ENCODE measurements at regions not wholly inside any gene's neighbourhood (a gene's known extent, or its start where the extent isn't known, plus 50 kb on each side); places are given as distances from the start of the nearest gene placed in this dataset.
A peak's percentile ranks its signal among the peaks of the same experiment; 100 is the strongest.

DNA sequence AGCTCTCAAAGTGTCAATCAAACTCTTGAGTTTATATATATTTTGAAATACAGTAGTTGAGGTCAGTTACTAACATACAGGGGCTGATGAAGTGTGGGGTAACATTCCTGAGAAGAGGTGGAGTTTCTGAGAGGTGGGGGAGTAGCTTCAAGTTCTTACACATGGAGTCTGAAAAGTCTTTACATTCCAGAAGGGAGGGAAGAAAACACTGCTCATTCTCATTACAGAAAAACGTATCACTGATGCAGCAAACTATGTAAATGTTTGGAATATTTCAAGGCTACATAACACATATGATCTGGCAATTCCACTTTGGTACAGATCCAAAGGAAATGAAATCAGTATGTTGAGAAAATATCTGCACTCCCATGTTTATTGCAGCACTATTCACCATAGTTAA is 1065.8 kb upstream of the B3GALT2 start:
- no peak overlapping the region for H3K4me3 Mint-ChIP-seq
- no peak for DNase-seq (ENCODE audit: low spot score in 2 of 2)

DNA sequence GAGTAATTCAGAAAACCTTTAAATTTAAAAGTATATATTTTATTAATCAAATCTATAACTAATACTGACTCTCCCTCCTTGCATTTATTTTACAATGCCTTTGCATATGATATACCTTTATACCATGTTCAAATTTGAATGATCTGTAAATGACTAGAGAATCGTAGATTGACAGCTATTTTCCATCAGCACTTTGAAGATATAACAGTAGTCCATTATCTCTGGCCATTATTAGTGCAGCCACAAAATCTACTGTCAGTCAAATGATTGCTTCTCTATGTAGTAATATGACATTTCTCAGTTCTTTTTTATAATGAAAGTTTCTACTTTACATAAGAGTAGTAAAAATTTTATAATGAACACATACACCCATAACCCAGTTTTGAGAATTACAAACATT is 1054.8 kb upstream of the B3GALT2 start:
- DNase-seq (ENCODE audit: low spot score in 2 of 2) (no peak), ATAC-seq (replicated peaks; ENCODE audit: extremely low read depth, poor library complexity, severe bottlenecking) (no peak)
- Mint-ChIP-seq H3K27ac (ENCODE audit: low read depth) (no peak overlapping the region), H3K9me3 (no peaks in the 10 kb centered on the region), H3K4me1 (no peaks in the 10 kb centered on the region), H3K27me3 (no peaks in the 10 kb centered on the region), H3K4me3 (no peak overlapping the region), H3K36me3 (ENCODE audit: insufficient read depth) (no peaks in the 10 kb centered on the region)

More for the DNA sequence above, 1065.8 kb upstream of the B3GALT2 start:
- H3K27me3 Mint-ChIP-seq: no peaks in the 10 kb centered on the region
- no peaks in the 10 kb centered on the region for H3K36me3 Mint-ChIP-seq (ENCODE audit: insufficient read depth)
- H3K27ac Mint-ChIP-seq (ENCODE audit: low read depth): no peak overlapping the region
- H3K4me1 Mint-ChIP-seq: no peaks in the 10 kb centered on the region
- no peaks in the 10 kb centered on the region for H3K9me3 Mint-ChIP-seq
- ATAC-seq (replicated peaks; ENCODE audit: extremely low read depth, poor library complexity, severe bottlenecking): no peak

- Mint-ChIP-seq H3K9me3 (no peaks in the 10 kb centered on the region), H3K4me1 (no peaks in the 10 kb centered on the region)
Observed at GRCh38 chr1:194233069-194233468, 1046.7 kb upstream of the B3GALT2 start.

GRCh38 chr1:194230351-194231144 is 1044.1 kb upstream of the B3GALT2 start:
- Mint-ChIP-seq H3K27ac (ENCODE audit: low read depth) (no peak overlapping the region), H3K9me3 (no peaks in the 10 kb centered on the region), H3K4me1 (peaks cover 7% of the 10 kb centered on the region), H3K36me3 (ENCODE audit: insufficient read depth) (no peaks in the 10 kb centered on the region), H3K4me3 (no peak overlapping the region), H3K27me3 (no peaks in the 10 kb centered on the region)
- ATAC-seq (replicated peaks; ENCODE audit: extremely low read depth, poor library complexity, severe bottlenecking): no peak
- DNase-seq (ENCODE audit: low spot score in 2 of 2): no peak

More at GRCh38 chr1:194233069-194233468, 1046.7 kb upstream of the B3GALT2 start:
- Mint-ChIP-seq H3K4me3 (no peak overlapping the region), H3K36me3 (ENCODE audit: insufficient read depth) (no peaks in the 10 kb centered on the region), H3K27me3 (no peaks in the 10 kb centered on the region), H3K27ac (ENCODE audit: low read depth) (no peak overlapping the region)
- DNase-seq (ENCODE audit: low spot score in 2 of 2) (no peak), ATAC-seq (replicated peaks; ENCODE audit: extremely low read depth, poor library complexity, severe bottlenecking) (no peak)

GRCh38 chr1:194228427-194228826 is 1042.0 kb upstream of the B3GALT2 start:
- Mint-ChIP-seq H3K27me3 (no peaks in the 10 kb centered on the region), H3K36me3 (ENCODE audit: insufficient read depth) (no peaks in the 10 kb centered on the region), H3K4me3 (no peak overlapping the region), H3K9me3 (no peaks in the 10 kb centered on the region), H3K27ac (ENCODE audit: low read depth) (no peak overlapping the region), H3K4me1 (peaks cover 10% of the 10 kb centered on the region)
- DNase-seq (ENCODE audit: low spot score in 2 of 2) (no peak), ATAC-seq (replicated peaks; ENCODE audit: extremely low read depth, poor library complexity, severe bottlenecking) (no peak)

DNA sequence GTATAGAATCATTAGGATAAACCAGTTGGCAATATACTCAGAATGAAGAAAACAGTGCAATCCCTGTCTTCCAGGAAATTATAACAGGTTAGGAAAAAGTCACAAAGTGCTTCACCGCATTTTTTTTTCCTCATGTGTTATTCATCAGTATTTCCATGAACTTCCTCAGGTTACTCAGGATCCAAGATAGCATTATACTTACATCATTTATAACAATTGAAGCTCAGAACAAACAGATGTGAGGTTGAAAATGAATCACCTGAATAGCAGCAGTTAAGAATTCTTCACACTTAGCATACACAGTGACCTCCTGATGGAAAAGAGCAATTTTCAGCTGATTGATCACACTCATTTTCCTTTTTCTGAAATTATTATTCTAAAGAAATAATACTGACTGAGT is 1040.7 kb upstream of the B3GALT2 start:
- no peaks in the 10 kb centered on the region for H3K9me3 Mint-ChIP-seq
- ATAC-seq (replicated peaks; ENCODE audit: extremely low read depth, poor library complexity, severe bottlenecking): no peak
- no peak overlapping the region for H3K4me3 Mint-ChIP-seq
- no peak overlapping the region for H3K27ac Mint-ChIP-seq (ENCODE audit: low read depth)
- H3K27me3 Mint-ChIP-seq: no peaks in the 10 kb centered on the region
- H3K36me3 Mint-ChIP-seq (ENCODE audit: insufficient read depth): no peaks in the 10 kb centered on the region
- DNase-seq (ENCODE audit: low spot score in 2 of 2): no peak
- peaks cover 10% of the 10 kb centered on the region for H3K4me1 Mint-ChIP-seq

DNA sequence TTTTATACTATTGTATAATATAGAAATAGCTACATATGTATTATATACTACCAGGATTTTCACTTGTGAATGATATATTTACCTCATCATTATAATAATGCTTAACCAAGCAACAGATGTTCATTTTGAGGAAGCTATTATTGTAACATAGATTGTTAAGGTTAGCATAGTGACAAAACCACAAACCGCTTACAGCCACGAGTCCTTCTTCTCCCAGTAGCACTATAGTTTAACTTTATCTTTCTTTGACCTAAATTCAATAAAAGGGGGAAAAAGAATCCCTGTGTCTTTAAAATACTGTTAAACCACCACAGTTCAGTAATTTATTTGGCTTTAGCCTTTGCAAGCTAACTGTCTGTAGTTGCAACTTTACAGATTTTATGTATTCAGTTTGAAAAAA is 1039.4 kb upstream of the B3GALT2 start:
- Mint-ChIP-seq H3K27me3 (no peaks in the 10 kb centered on the region), H3K27ac (ENCODE audit: low read depth) (no peak overlapping the region), H3K9me3 (no peaks in the 10 kb centered on the region), H3K36me3 (ENCODE audit: insufficient read depth) (no peaks in the 10 kb centered on the region), H3K4me3 (no peak overlapping the region), H3K4me1 (peaks cover 10% of the 10 kb centered on the region)
- peak; percentile 82 for ATAC-seq (replicated peaks; ENCODE audit: extremely low read depth, poor library complexity, severe bottlenecking)
- no peak for DNase-seq (ENCODE audit: low spot score in 2 of 2)

DNA sequence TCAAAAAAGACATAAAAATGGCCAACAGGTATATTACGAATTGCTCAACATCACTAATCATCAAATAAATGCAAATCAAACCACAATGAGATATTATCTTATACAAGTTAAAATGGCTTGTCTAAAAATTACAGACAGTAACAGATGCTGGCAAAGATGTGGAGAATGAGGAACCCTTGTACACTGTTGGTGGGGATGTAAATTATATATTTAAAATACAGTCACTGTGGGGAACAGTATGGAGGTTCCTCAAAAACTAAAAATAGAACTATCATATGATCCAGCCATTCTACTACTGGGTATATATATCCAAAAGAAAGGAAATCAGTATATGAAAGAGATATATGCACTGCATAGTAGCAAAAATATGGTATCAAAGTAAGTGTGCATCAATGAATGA is 1037.2 kb upstream of the B3GALT2 start:
- H3K27me3 Mint-ChIP-seq: no peaks in the 10 kb centered on the region
- H3K9me3 Mint-ChIP-seq: no peaks in the 10 kb centered on the region
- DNase-seq (ENCODE audit: low spot score in 2 of 2) (no peak), ATAC-seq (replicated peaks; ENCODE audit: extremely low read depth, poor library complexity, severe bottlenecking) (no peak)
- H3K4me3 Mint-ChIP-seq: no peak overlapping the region
- H3K27ac Mint-ChIP-seq (ENCODE audit: low read depth): no peak overlapping the region
- H3K36me3 Mint-ChIP-seq (ENCODE audit: insufficient read depth): no peaks in the 10 kb centered on the region
- peaks cover 10% of the 10 kb centered on the region for H3K4me1 Mint-ChIP-seq

DNA sequence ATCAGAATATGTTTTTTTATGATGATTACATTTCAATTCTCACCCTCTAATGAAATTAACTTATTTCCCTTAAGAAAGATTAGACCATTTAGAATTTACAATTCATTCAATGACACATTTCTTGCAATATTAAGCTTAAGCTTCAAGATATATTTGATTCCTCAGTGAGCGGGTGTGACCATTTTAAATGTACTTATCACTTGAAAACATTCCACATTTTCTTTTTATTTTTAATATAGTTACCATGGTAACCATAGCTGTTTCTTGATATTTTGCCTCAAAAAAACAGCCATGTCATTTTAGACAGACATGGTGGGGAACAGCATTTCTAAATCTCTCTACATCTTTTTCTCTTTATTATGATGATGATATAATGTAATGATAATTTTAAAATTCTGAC is 1029.0 kb upstream of the B3GALT2 start:
- no peak overlapping the region for H3K27ac Mint-ChIP-seq (ENCODE audit: low read depth)

DNA sequence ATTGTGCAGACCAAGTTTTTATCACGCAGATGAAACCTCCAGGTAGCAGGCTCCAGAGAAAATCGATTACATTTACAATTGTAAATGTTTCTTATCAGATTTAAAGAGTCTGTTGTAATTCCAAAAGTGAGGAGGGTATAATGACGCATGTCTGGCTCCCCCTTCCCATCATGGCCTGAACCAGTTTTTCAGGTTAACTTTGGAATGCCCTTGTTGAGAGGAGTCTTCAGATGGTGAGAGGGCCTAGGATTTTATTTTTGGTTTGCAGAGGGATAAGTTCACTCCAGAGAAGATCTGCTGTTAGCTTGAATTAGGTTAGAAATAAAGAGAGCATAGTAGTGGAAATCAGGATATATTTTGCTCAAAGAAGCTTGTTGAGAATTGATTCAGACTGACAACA is 1028.3 kb upstream of the B3GALT2 start:
- H3K4me1 Mint-ChIP-seq: no peaks in the 10 kb centered on the region
- H3K4me3 Mint-ChIP-seq: no peak overlapping the region
- H3K27ac Mint-ChIP-seq (ENCODE audit: low read depth): no peak overlapping the region
- H3K9me3 Mint-ChIP-seq: no peaks in the 10 kb centered on the region
- H3K27me3 Mint-ChIP-seq: no peaks in the 10 kb centered on the region
- no peaks in the 10 kb centered on the region for H3K36me3 Mint-ChIP-seq (ENCODE audit: insufficient read depth)
- ATAC-seq (replicated peaks; ENCODE audit: extremely low read depth, poor library complexity, severe bottlenecking) (no peak), DNase-seq (ENCODE audit: low spot score in 2 of 2) (no peak)

More for the DNA sequence above, 1029.0 kb upstream of the B3GALT2 start:
- no peaks in the 10 kb centered on the region for H3K27me3 Mint-ChIP-seq
- DNase-seq (ENCODE audit: low spot score in 2 of 2): no peak
- no peak overlapping the region for H3K4me3 Mint-ChIP-seq
- no peaks in the 10 kb centered on the region for H3K4me1 Mint-ChIP-seq
- no peaks in the 10 kb centered on the region for H3K36me3 Mint-ChIP-seq (ENCODE audit: insufficient read depth)
- no peak for ATAC-seq (replicated peaks; ENCODE audit: extremely low read depth, poor library complexity, severe bottlenecking)
- H3K9me3 Mint-ChIP-seq: no peaks in the 10 kb centered on the region

GRCh38 chr1:194209920-194210319 is 1023.5 kb upstream of the B3GALT2 start:
- no peak overlapping the region for H3K27ac Mint-ChIP-seq (ENCODE audit: low read depth)
- no peak for ATAC-seq (replicated peaks; ENCODE audit: extremely low read depth, poor library complexity, severe bottlenecking)
- H3K27me3 Mint-ChIP-seq: no peaks in the 10 kb centered on the region
- no peaks in the 10 kb centered on the region for H3K9me3 Mint-ChIP-seq
- H3K4me3 Mint-ChIP-seq: no peak overlapping the region
- DNase-seq (ENCODE audit: low spot score in 2 of 2): no peak
- H3K36me3 Mint-ChIP-seq (ENCODE audit: insufficient read depth): peaks cover 1% of the 10 kb centered on the region
- H3K4me1 Mint-ChIP-seq: no peaks in the 10 kb centered on the region

DNA sequence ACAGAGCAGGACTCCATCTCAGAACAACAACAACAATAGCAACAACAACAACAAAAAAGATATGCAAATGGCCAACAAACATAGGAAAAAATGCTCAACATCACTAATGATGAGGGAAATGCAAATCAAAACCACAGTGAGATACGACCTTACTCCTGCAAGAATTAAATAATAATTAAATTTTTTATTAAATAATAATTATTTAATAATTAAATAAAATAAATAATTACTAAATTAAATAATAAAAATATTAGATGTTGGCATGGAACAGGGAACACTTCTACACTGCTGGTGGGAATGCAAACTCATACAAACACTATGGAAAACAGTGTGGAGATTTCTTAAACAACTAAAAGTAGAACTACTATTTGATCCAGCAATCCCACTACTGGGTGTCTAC is 1022.3 kb upstream of the B3GALT2 start:
- DNase-seq (ENCODE audit: low spot score in 2 of 2) (no peak), ATAC-seq (replicated peaks; ENCODE audit: extremely low read depth, poor library complexity, severe bottlenecking) (no peak)
- Mint-ChIP-seq H3K4me1 (no peaks in the 10 kb centered on the region), H3K4me3 (no peak overlapping the region), H3K27ac (ENCODE audit: low read depth) (no peak overlapping the region), H3K36me3 (ENCODE audit: insufficient read depth) (peaks cover 1% of the 10 kb centered on the region), H3K27me3 (no peaks in the 10 kb centered on the region), H3K9me3 (no peaks in the 10 kb centered on the region)

DNA sequence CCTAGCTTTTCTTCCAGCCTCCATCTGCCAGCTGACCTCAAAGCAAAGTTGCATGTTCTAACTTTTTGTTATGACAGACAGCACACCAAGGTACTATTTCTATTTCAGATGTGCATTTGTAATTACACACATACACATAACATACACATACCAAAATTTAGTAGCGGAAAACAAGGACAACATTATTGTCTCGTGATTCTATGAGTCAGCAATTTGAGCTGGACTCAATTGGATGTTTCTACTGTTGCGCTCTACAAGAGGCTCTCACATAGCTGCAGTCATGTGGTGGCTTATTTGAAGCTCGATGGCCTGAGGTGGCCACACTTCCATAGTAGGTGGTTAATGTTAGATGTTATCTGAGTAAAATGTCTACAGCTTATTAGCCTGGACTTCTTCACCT is 1010.1 kb upstream of the B3GALT2 start:
- no peak for ATAC-seq (replicated peaks; ENCODE audit: extremely low read depth, poor library complexity, severe bottlenecking)
- DNase-seq (ENCODE audit: low spot score in 2 of 2): no peak

More for the DNA sequence above, 1010.1 kb upstream of the B3GALT2 start:
- Mint-ChIP-seq H3K36me3 (ENCODE audit: insufficient read depth) (no peaks in the 10 kb centered on the region), H3K4me3 (no peak overlapping the region), H3K27ac (ENCODE audit: low read depth) (no peak overlapping the region), H3K9me3 (no peaks in the 10 kb centered on the region), H3K27me3 (no peaks in the 10 kb centered on the region), H3K4me1 (no peaks in the 10 kb centered on the region)
